A549 (cell line): ENCODE measurements at regions not wholly inside any gene's neighbourhood (a gene's known extent, or its start where the extent isn't known, plus 50 kb on each side); places are given as distances from the start of the nearest gene placed in this dataset.

Source experiments
- CEBPB ChIP-seq, 2 experiments: fragments of >200 bp in 1 of 2; sonication (Bioruptor Twin) in 1 of 2; formaldehyde crosslinking in 1 of 2; IDR thresholded peaks; 2 replicates each; pipeline ENCODE4 v1.6.1; 2012 to 2016
- FOSB ChIP-seq: fragments of 250-450 bp; sonication (Bioruptor Pico); IDR thresholded peaks from 2 replicates; pipeline ENCODE4 v1.5.0; 2020; ENCODE audit warnings: mild to moderate bottlenecking, moderate library complexity
- JUN ChIP-seq, 2 experiments: fragments of >200 bp; sonication (Bioruptor Twin); formaldehyde crosslinking; IDR thresholded peaks; 2 replicates in 1 of 2; 3 replicates in 1 of 2; pipeline ENCODE4 v1.6.1; 2016 to 2017
- MAX ChIP-seq: IDR thresholded peaks from 2 replicates; pipeline ENCODE4 v1.6.1; 2012
- PHF8 ChIP-seq: fragments of 200-600 bp; sonication (generic); IDR thresholded peaks from 2 replicates; pipeline ENCODE4 v1.6.1; 2016; ENCODE audit warnings: low read depth, mild to moderate bottlenecking, antibody characterized with exemption, moderate library complexity, borderline replicate concordance
- POLR2A ChIP-seq: IDR thresholded peaks from 2 replicates; pipeline ENCODE4 v1.6.1; 2012; ENCODE audit warnings: mild to moderate bottlenecking, low read length
- RAD21 ChIP-seq, 2 experiments: fragments of >200 bp in 1 of 2; sonication (Bioruptor Twin) in 1 of 2; formaldehyde crosslinking in 1 of 2; IDR thresholded peaks in 1 of 2; conservative IDR thresholded peaks in 1 of 2; 2 replicates in 1 of 2; 3 replicates in 1 of 2; pipeline ENCODE4 v1.6.1; 2012 to 2018; ENCODE audit warnings: inconsistent platforms in 1 of 2
- RCOR1 ChIP-seq: fragments of 150-350 bp; IDR thresholded peaks from 2 replicates; pipeline ENCODE4 v1.6.1; 2014; ENCODE audit warnings: antibody characterized with exemption, low read length, low read depth
- RFX5 ChIP-seq: fragments of 450-650 bp; IDR thresholded peaks from 2 replicates; pipeline ENCODE4 v1.7.1; 2014; ENCODE audit warnings: antibody characterized with exemption, mild to moderate bottlenecking, moderate library complexity
- TF ChIP-seq, protein P1 (sequence below): fragments of 250-450 bp; sonication (Bioruptor Pico); IDR thresholded peaks from 2 replicates; pipeline ENCODE4 v1.5.0; 2021; ENCODE audit warnings: mild to moderate bottlenecking, moderate library complexity, borderline replicate concordance
- TF ChIP-seq, protein P2 (sequence below): fragments of >200 bp; sonication (Bioruptor Twin); formaldehyde crosslinking; IDR thresholded peaks from 3 replicates; pipeline ENCODE4 v1.5.1; 2016
- TF ChIP-seq, protein P3 (sequence below): IDR thresholded peaks from 2 replicates; pipeline ENCODE4 v1.6.1; 2012

GRCh38 chr6:102300350-102300749, 906.8 kb downstream of the GRIK2 start:
- TF ChIP-seq, protein P1, sequence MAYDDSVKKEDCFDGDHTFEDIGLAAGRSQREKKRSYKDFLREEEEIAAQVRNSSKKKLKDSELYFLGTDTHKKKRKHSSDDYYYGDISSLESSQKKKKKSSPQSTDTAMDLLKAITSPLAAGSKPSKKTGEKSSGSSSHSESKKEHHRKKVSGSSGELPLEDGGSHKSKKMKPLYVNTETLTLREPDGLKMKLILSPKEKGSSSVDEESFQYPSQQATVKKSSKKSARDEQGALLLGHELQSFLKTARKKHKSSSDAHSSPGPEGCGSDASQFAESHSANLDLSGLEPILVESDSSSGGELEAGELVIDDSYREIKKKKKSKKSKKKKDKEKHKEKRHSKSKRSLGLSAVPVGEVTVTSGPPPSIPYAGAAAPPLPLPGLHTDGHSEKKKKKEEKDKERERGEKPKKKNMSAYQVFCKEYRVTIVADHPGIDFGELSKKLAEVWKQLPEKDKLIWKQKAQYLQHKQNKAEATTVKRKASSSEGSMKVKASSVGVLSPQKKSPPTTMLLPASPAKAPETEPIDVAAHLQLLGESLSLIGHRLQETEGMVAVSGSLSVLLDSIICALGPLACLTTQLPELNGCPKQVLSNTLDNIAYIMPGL (CRISPR knock-in tag), result no peak
- TF ChIP-seq, protein P2, sequence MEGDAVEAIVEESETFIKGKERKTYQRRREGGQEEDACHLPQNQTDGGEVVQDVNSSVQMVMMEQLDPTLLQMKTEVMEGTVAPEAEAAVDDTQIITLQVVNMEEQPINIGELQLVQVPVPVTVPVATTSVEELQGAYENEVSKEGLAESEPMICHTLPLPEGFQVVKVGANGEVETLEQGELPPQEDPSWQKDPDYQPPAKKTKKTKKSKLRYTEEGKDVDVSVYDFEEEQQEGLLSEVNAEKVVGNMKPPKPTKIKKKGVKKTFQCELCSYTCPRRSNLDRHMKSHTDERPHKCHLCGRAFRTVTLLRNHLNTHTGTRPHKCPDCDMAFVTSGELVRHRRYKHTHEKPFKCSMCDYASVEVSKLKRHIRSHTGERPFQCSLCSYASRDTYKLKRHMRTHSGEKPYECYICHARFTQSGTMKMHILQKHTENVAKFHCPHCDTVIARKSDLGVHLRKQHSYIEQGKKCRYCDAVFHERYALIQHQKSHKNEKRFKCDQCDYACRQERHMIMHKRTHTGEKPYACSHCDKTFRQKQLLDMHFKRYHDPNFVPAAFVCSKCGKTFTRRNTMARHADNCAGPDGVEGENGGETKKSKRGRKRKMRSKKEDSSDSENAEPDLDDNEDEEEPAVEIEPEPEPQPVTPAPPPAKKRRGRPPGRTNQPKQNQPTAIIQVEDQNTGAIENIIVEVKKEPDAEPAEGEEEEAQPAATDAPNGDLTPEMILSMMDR, result no peak
- TF ChIP-seq, protein P3, sequence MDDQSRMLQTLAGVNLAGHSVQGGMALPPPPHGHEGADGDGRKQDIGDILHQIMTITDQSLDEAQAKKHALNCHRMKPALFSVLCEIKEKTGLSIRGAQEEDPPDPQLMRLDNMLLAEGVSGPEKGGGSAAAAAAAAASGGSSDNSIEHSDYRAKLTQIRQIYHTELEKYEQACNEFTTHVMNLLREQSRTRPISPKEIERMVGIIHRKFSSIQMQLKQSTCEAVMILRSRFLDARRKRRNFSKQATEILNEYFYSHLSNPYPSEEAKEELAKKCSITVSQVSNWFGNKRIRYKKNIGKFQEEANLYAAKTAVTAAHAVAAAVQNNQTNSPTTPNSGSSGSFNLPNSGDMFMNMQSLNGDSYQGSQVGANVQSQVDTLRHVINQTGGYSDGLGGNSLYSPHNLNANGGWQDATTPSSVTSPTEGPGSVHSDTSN, result no peak
- TF ChIP-seq FOSB, result no peak
- no peak for TF ChIP-seq POLR2A
- no peak for TF ChIP-seq MAX
- no peak for TF ChIP-seq RFX5
- TF ChIP-seq PHF8, result no peak
- TF ChIP-seq RCOR1, result no peak
- TF ChIP-seq RAD21 (conservative IDR thresholded peaks at IDR 0.05 in 1 of 2, IDR thresholded peaks at IDR 0.05 in 1 of 2), result no peak
- TF ChIP-seq JUN (IDR thresholded peaks at IDR 0.05), result no peak
- no peak for TF ChIP-seq CEBPB (IDR thresholded peaks at IDR 0.05)
